22Rv1 (cell line): ENCODE measurements at regions not wholly inside any gene's neighbourhood (a gene's known extent, or its start where the extent isn't known, plus 50 kb on each side); places are given as distances from the start of the nearest gene placed in this dataset.
A peak's percentile ranks its signal among the peaks of the same experiment; 100 is the strongest.

ENCODE experiments used
- H3K27ac ChIP-seq: fragments of 450-650 bp; 2 replicates; pipeline ENCODE4 v1.5.1; 2017
- CTCF ChIP-seq: fragments of 450-650 bp; IDR thresholded peaks from 2 replicates; pipeline ENCODE4 v1.5.1; 2017; ENCODE audit warnings: mild to moderate bottlenecking
- ZFX ChIP-seq: fragments of 450-650 bp; IDR thresholded peaks from 2 replicates; pipeline ENCODE4 v1.6.1; 2017; ENCODE audit warnings: antibody characterized with exemption, borderline replicate concordance

GRCh38 chr10:64091897-64092296 lies 570.7 kb downstream of the REEP3 start:
- TF ChIP-seq CTCF (peak; percentile 49), ZFX (no peak)
- H3K27ac ChIP-seq: no peak overlapping the region

DNA sequence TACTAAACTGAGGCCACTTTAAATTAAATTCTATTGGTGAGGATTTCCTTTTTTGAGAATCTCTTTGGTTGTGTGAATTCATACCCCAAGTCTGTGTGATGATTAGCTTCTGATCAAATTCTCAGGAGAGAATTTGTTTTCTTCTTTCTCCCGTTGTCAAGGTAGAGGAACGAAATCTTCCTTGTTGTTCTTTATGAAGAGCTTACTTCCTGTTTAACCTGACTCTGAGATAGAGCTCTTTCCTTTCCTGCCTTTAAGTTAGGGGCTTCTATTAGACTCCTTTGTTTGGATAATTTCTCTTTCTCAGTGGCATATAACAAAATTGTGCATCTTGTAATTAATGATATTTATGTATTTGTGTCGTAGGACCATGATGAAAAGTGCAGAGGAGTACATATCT lies 572.1 kb downstream of the REEP3 start:
- TF ChIP-seq ZFX: no peak
- TF ChIP-seq CTCF: no peak
- no peak overlapping the region for H3K27ac ChIP-seq

GRCh38 chr10:64093946-64094535 lies 572.8 kb downstream of the REEP3 start:
- no peak overlapping the region for H3K27ac ChIP-seq
- no peak for TF ChIP-seq CTCF
- TF ChIP-seq ZFX: no peak

DNA sequence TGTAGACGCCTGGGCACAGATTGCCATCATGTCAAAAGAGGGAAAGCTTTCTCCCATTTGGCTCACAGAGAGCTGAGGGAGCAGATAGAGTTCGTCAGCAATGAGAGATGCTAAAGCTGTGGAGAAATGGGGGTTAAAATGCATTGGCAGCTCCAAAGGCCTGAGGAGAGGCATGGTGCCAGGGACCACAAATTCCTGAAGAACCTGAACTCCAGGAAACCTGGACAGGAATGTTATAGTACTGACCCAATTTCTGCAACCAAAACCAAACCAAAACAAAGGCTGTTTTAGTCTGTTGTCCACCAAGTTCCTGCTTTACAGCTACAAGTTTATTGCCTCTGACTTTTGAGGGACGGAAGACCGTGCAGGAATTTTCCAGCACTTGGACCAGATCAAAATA lies 575.7 kb downstream of the REEP3 start:
- H3K27ac ChIP-seq: no peak overlapping the region
- TF ChIP-seq CTCF (no peak), ZFX (no peak)

DNA sequence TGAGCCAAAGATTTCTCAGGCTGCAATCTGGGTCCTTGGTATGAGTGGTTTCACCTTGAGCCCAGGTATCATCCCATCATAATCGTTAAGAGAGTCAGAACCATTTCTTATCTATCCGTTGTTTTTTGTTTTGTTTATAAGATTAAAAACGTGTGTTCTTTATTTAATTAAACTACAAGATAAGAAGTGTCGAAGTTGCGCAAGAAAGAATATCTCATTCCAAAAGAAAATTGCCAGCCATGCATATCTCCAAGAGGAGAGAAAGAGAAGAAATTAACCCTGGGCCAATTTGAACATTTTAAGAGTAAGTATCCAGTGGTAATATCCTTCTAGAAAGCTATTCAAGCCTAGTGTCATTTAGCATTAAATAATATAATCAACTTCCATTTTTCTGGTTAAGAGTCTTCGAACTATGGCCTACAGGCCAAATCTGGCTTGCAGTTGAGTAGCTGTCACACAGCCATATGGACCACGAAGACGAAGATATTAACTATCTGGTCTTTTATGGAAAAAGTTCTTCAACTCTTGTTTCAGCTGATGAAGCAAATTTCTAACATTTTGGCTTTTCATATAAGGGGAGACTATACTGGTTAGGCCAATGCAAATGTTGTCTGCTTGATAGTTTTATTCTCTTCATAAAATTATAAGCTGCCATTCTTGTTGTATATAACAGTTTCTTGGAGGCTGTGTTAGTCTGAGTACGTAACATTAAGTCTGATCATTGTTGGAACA lies 576.4 kb downstream of the REEP3 start:
- no peak for TF ChIP-seq CTCF
- TF ChIP-seq ZFX: no peak
- no peak overlapping the region for H3K27ac ChIP-seq

- H3K27ac ChIP-seq: no peak overlapping the region
- no peak for TF ChIP-seq CTCF
- no peak for TF ChIP-seq ZFX
Measured at GRCh38 chr10:64098994-64099393, 577.8 kb downstream of the REEP3 start.

DNA sequence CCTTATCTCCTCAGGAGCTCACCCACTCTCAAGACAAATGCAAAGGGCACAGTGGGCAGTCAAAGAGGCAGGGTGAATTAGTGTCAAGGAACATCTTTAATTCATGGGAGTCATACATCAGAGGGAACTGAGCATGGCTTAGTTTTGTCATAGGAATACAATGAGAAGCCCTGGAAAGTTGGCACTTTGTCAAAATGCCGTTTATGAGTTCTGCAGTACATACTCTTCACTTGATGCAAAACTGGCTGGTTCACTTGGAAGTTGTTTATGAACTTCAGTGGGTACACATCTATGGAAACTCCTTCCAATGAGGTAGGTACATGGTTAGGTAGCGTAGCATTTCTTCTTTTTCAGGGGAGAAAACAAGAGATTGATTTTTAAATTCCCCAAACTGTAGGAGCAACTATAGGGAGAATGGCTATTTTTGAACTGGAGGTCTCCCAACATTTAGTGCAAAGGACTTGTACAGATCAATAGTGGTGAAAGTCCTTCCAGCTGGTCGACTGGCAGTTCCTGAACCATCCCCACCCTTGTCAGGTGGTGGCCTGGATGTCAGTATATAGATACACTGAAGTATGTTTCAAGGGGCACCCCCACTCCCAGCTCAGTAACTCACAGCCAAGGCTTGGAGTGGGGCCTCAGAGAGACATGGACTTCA lies 580.5 kb downstream of the REEP3 start:
- TF ChIP-seq CTCF: no peak
- TF ChIP-seq ZFX: no peak

More for the DNA sequence above, 580.5 kb downstream of the REEP3 start:
- no peak overlapping the region for H3K27ac ChIP-seq
